Gastroesophageal sphincter (tissue), 3 donors: ENCODE measurements at regions not wholly inside any gene's neighbourhood (a gene's known extent, or its start where the extent isn't known, plus 50 kb on each side); places are given as distances from the start of the nearest gene placed in this dataset.

Experiments used
- EP300 ChIP-seq: sonication (generic); formaldehyde crosslinking; IDR thresholded peaks from one replicate; pipeline ENCODE4 v1.6.1; 2017; ENCODE audit warnings: antibody characterized with exemption, mild to moderate bottlenecking
- POLR2AphosphoS5 ChIP-seq: sonication (generic); formaldehyde crosslinking; IDR thresholded peaks from one replicate; pipeline ENCODE4 v1.6.1; 2017; ENCODE audit warnings: antibody characterized with exemption
- TF ChIP-seq, protein P1 (sequence below), 4 experiments: fragments of 200-600 bp in 2 of 4; fragments of 450-650 bp in 2 of 4; sonication (generic) in 1 of 4; IDR thresholded peaks; one replicate each; pipeline ENCODE4 v1.5.1; 2017 to 2019; ENCODE audit warnings: antibody characterized with exemption in 4 of 4, mild to moderate bottlenecking in 2 of 4, moderate library complexity in 2 of 4

DNA sequence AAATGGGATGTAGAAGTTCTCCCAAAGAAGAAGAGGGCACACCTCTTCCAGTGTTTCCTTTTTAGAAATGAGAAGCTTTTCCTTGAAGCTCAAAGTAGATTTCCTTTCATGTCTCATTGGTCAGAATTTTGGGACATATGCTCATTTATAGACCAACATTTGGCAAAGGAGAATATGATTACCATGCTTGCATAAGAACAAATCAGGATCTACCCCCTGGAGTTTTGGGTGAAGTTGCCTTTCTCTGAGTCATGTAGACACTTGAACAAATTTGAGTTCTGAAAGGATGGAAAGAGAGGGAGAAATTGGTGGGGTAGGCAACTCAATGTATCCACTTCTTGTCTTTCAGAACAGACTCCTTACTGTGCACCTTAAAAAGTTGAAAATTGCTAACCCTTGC, 409.0 kb downstream of the SLC4A3 start:
- TF ChIP-seq, protein P1, sequence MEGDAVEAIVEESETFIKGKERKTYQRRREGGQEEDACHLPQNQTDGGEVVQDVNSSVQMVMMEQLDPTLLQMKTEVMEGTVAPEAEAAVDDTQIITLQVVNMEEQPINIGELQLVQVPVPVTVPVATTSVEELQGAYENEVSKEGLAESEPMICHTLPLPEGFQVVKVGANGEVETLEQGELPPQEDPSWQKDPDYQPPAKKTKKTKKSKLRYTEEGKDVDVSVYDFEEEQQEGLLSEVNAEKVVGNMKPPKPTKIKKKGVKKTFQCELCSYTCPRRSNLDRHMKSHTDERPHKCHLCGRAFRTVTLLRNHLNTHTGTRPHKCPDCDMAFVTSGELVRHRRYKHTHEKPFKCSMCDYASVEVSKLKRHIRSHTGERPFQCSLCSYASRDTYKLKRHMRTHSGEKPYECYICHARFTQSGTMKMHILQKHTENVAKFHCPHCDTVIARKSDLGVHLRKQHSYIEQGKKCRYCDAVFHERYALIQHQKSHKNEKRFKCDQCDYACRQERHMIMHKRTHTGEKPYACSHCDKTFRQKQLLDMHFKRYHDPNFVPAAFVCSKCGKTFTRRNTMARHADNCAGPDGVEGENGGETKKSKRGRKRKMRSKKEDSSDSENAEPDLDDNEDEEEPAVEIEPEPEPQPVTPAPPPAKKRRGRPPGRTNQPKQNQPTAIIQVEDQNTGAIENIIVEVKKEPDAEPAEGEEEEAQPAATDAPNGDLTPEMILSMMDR (IDR thresholded peaks at IDR 0.05) = no peak
- no peak for TF ChIP-seq POLR2AphosphoS5
- TF ChIP-seq EP300 = no peak
